ENCODE measurements at regions not wholly inside any gene's neighbourhood (a gene's known extent, or its start where the extent isn't known, plus 50 kb on each side); places are given as distances from the start of the nearest gene placed in this dataset.

DNA sequence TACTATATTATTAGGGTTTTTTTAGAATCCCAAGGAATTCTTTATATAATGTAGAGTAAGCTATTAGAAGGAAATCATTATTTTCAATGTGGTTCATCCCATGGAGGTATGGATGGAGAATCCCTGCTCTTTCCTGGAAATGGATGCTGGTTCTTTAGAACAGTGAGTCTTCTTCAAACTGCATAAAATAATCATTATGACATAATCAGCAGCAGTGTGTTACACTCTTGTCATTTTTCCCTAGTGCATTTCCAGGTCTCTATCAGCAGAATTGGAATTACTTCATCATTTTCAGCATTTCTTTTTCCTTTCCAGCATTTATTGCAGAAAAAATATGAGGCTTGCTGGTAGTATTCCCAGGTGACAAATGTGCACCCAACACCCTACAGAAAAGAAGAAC, 168.1 kb downstream of the ETAA1 start:
- TF ChIP-seq, protein P1, sequence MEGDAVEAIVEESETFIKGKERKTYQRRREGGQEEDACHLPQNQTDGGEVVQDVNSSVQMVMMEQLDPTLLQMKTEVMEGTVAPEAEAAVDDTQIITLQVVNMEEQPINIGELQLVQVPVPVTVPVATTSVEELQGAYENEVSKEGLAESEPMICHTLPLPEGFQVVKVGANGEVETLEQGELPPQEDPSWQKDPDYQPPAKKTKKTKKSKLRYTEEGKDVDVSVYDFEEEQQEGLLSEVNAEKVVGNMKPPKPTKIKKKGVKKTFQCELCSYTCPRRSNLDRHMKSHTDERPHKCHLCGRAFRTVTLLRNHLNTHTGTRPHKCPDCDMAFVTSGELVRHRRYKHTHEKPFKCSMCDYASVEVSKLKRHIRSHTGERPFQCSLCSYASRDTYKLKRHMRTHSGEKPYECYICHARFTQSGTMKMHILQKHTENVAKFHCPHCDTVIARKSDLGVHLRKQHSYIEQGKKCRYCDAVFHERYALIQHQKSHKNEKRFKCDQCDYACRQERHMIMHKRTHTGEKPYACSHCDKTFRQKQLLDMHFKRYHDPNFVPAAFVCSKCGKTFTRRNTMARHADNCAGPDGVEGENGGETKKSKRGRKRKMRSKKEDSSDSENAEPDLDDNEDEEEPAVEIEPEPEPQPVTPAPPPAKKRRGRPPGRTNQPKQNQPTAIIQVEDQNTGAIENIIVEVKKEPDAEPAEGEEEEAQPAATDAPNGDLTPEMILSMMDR (IDR thresholded peaks at IDR 0.05; ENCODE audit: borderline replicate concordance, extremely low read depth, low read length, poor library complexity, severe bottlenecking) = no peak
- no peak for TF ChIP-seq EZH2 (IDR thresholded peaks at IDR 0.05; ENCODE audit: borderline replicate concordance, low read depth, low read length, severe bottlenecking)

All from DND-41 (cell line).